CD4-positive, alpha-beta memory T cell (primary cell): ENCODE measurements at regions not wholly inside any gene's neighbourhood (a gene's known extent, or its start where the extent isn't known, plus 50 kb on each side); places are given as distances from the start of the nearest gene placed in this dataset.
"Not testable (repeated sequence)": the region's sequence is repeated elsewhere in the genome, so short reads cannot be mapped to it uniquely, and the experiment has no call there.

Experiments used
- CTCF ChIA-PET: fragments of 350-600 bp; sonication (Branson Sonifier 250); formaldehyde crosslinking; loops from one replicate; lab custom pipeline; 2021; ENCODE audit warnings: inconsistent platforms; ENCODE audit not compliant: partially characterized antibody; lab: Charles Lee
- POLR2A ChIA-PET: fragments of 350-600 bp; sonication (Branson Sonifier 250); formaldehyde crosslinking; loops from one replicate; lab custom pipeline; 2021; ENCODE audit not compliant: partially characterized antibody; lab: Charles Lee
- DNase-seq, 5 donors: peaks; one replicate each; pipeline versions ENCODE4 v3.0.0 to v3.0.0-alpha.2; 2020 to 2022; ENCODE audit warnings: mixed read lengths in 1 of 5
- H3K27ac ChIP-seq: one replicate; pipeline ENCODE4 v1.7.0; 2013; ENCODE audit warnings: low read depth, low read length
- H3K27me3 ChIP-seq: 2 replicates; pipeline ENCODE4 v1.7.0; 2013; ENCODE audit warnings: mild to moderate bottlenecking, low read length, moderate library complexity; ENCODE audit not compliant: insufficient read depth
- H3K36me3 ChIP-seq: 2 replicates; pipeline ENCODE4 v1.7.0; 2013; ENCODE audit warnings: mild to moderate bottlenecking, low read length, moderate library complexity; ENCODE audit not compliant: insufficient read depth
- H3K4me1 ChIP-seq: 2 replicates; pipeline ENCODE4 v1.7.0; 2013; ENCODE audit warnings: mild to moderate bottlenecking, low read length, moderate library complexity; ENCODE audit not compliant: insufficient read depth
- H3K4me3 ChIP-seq, 2 donors: one replicate each; pipeline ENCODE4 v1.7.0; 2013; ENCODE audit warnings: low read length in 2 of 2, mild to moderate bottlenecking in 1 of 2
- H3K9me3 ChIP-seq, 2 donors: one replicate each; pipeline ENCODE4 v1.7.0; 2013; ENCODE audit warnings: low read length in 2 of 2, control low read depth in 1 of 2; ENCODE audit not compliant: control insufficient read depth in 1 of 2
- H3K27ac Mint-ChIP-seq, 7 donors: one replicate each; pipeline ENCODE4 v1.8.0; 2020 to 2021; ENCODE audit warnings: mixed read lengths in 7 of 7, mild to moderate bottlenecking in 6 of 7, inconsistent platforms in 3 of 7, moderate library complexity in 3 of 7
- H3K27me3 Mint-ChIP-seq, 2 donors: one replicate each; pipeline ENCODE4 v1.8.0; 2020 to 2021; ENCODE audit warnings: mixed read lengths in 2 of 2
- H3K36me3 Mint-ChIP-seq, 2 donors: one replicate each; pipeline ENCODE4 v1.8.0; 2020 to 2021; ENCODE audit warnings: mixed read lengths in 2 of 2, inconsistent platforms in 1 of 2, mild to moderate bottlenecking in 1 of 2
- H3K4me1 Mint-ChIP-seq, 4 donors: one replicate each; pipeline ENCODE4 v1.8.0; 2020 to 2021; ENCODE audit warnings: mixed read lengths in 4 of 4, mild to moderate bottlenecking in 1 of 4
- H3K4me3 Mint-ChIP-seq, 8 donors: one replicate each; pipeline ENCODE4 v1.8.0; 2020 to 2021; ENCODE audit warnings: mixed read lengths in 8 of 8, mild to moderate bottlenecking in 7 of 8, moderate library complexity in 6 of 8, inconsistent platforms in 3 of 8
- H3K9me3 Mint-ChIP-seq, 8 donors: one replicate each; pipeline ENCODE4 v1.8.0; 2020 to 2021; ENCODE audit warnings: mixed read lengths in 8 of 8, mild to moderate bottlenecking in 5 of 8, inconsistent platforms in 3 of 8, moderate library complexity in 1 of 8
- intact Hi-C: fragments of 100-400 bp; cut with micrococcal nuclease; formaldehyde crosslinking; loops from one replicate; pipeline ENCODE4 v1.15.1; 2023

- Histone ChIP-seq H3K27me3 (no peaks in the 10 kb centered on the region), H3K36me3 (no peaks in the 10 kb centered on the region), H3K4me1 (no peaks in the 10 kb centered on the region), H3K4me3 (no peak overlapping the region), H3K27ac (no peak overlapping the region), H3K9me3 (no peaks in the 10 kb centered on the region)
- Mint-ChIP-seq H3K27ac (no peak overlapping the region), H3K36me3 (peaks cover 0 to 2% of the 10 kb centered on the region in 2 donors), H3K27me3 (peaks cover 0 to 5% of the 10 kb centered on the region in 2 donors), H3K9me3 (no peaks in the 10 kb centered on the region), H3K4me1 (peaks cover 0 to 2% (median 0%) of the 10 kb centered on the region in 4 donors), H3K4me3 (no peak overlapping the region)
- ChIA-PET POLR2A (no interaction called here), CTCF (no interaction called here)
- intact Hi-C loops = no loop called here
- DNase-seq = no peak
Observed at GRCh38 chr9:21533597-21533996, 51.5 kb upstream of the IFNE start.

GRCh38 chr9:21535396-21535795, 53.3 kb upstream of the IFNE start:
- no peaks in the 10 kb centered on the region for H3K27me3 ChIP-seq
- H3K27ac ChIP-seq = no peak overlapping the region
- Mint-ChIP-seq H3K4me3 (no peak overlapping the region), H3K4me1 (peaks cover 0 to 2% (median 0%) of the 10 kb centered on the region in 4 donors), H3K27ac (no peak overlapping the region), H3K27me3 (peaks cover 0 to 2% of the 10 kb centered on the region in 2 donors), H3K9me3 (peaks cover 0 to 3% (median 0%) of the 10 kb centered on the region in 8 donors), H3K36me3 (no peaks in the 10 kb centered on the region)
- H3K9me3 ChIP-seq = no peaks in the 10 kb centered on the region
- H3K4me1 ChIP-seq = no peaks in the 10 kb centered on the region
- ChIA-PET POLR2A (no interaction called here), CTCF (no interaction called here)
- H3K4me3 ChIP-seq = no peak overlapping the region
- intact Hi-C loops = no loop called here
- no peaks in the 10 kb centered on the region for H3K36me3 ChIP-seq
- DNase-seq = no peak

GRCh38 chr9:21542787-21543186, 60.7 kb upstream of the IFNE start:
- Histone ChIP-seq H3K36me3 (no peaks in the 10 kb centered on the region), H3K27me3 (no peaks in the 10 kb centered on the region), H3K4me1 (no peaks in the 10 kb centered on the region), H3K4me3 (no peak overlapping the region), H3K9me3 (no peaks in the 10 kb centered on the region), H3K27ac (no peak overlapping the region)
- Mint-ChIP-seq H3K27ac (no peak overlapping the region), H3K36me3 (no peaks in the 10 kb centered on the region), H3K9me3 (peaks cover 2 to 7% (median 3%) of the 10 kb centered on the region in 8 donors), H3K27me3 (no peaks in the 10 kb centered on the region), H3K4me1 (peaks cover 0 to 4% (median 2%) of the 10 kb centered on the region in 4 donors), H3K4me3 (no peak overlapping the region)
- POLR2A ChIA-PET = no interaction called here
- CTCF ChIA-PET = no interaction called here
- no peak for DNase-seq
- intact Hi-C loops = no loop called here

GRCh38 chr9:21543187-21543586, 61.1 kb upstream of the IFNE start:
- H3K27ac ChIP-seq = no peak overlapping the region
- Mint-ChIP-seq H3K4me1 (peaks cover 0 to 4% (median 2%) of the 10 kb centered on the region in 4 donors), H3K36me3 (no peaks in the 10 kb centered on the region), H3K9me3 (peaks cover 2 to 7% (median 3%) of the 10 kb centered on the region in 8 donors), H3K4me3 (no peak overlapping the region), H3K27ac (peak overlapping the region in 1 of 7 donors; percentile 61), H3K27me3 (no peaks in the 10 kb centered on the region)
- CTCF ChIA-PET = no interaction called here
- POLR2A ChIA-PET = no interaction called here
- intact Hi-C loops = no loop called here
- no peak overlapping the region for H3K4me3 ChIP-seq
- H3K36me3 ChIP-seq = no peaks in the 10 kb centered on the region
- H3K9me3 ChIP-seq = no peaks in the 10 kb centered on the region
- DNase-seq = no peak
- H3K4me1 ChIP-seq = no peaks in the 10 kb centered on the region
- H3K27me3 ChIP-seq = no peaks in the 10 kb centered on the region

DNA sequence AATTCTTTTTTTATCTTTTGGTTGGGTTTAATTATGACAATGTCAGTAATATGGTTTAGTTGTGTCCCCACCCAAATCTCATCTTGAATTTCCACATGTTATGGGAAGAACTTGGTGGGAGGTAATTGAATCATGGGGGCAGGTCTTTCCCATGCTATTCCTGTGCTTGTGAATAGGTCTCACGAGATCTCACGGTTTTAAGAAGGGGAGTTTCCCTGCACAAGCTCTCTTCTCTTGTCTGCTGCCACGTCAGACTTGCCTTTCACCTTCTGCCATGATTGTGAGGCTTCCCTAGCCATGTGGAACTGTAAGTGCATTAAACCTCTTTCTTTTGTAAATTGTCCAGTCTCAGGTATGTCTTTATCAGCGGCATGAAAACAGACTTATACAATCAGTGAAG, 61.7 kb upstream of the IFNE start:
- H3K4me3 Mint-ChIP-seq, H3K27me3 ChIP-seq, H3K27me3 Mint-ChIP-seq, H3K36me3 ChIP-seq, DNase-seq, H3K9me3 ChIP-seq, H3K4me3 ChIP-seq, H3K36me3 Mint-ChIP-seq, CTCF ChIA-PET, H3K4me1 Mint-ChIP-seq, intact Hi-C loops, POLR2A ChIA-PET, H3K4me1 ChIP-seq, H3K9me3 Mint-ChIP-seq, H3K27ac ChIP-seq: not testable (repeated sequence)
- H3K27ac Mint-ChIP-seq = peak overlapping the region in 1 of 7 donors; percentile 36

DNA sequence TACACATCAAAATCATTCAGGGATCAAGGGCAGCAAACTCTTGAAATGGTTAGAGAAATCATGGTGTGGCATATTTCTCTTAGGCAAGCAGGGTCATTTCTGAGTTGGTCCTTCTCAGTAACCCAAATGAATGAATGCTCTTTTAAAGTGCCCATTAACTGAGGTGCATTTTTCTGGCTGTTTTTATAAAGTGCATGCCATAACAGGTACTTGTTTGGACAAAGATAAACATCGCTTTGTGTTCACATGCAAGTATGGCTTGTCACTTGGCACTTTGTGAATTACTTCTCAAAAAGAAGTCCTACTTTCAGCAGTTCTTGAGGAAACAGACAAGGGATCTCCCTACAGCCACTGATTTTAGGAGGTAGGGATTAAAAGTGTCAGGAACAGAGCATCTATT, 64.8 kb upstream of the IFNE start:
- peaks cover 0 to 7% (median 3%) of the 10 kb centered on the region in 8 donors for H3K9me3 Mint-ChIP-seq

DNA sequence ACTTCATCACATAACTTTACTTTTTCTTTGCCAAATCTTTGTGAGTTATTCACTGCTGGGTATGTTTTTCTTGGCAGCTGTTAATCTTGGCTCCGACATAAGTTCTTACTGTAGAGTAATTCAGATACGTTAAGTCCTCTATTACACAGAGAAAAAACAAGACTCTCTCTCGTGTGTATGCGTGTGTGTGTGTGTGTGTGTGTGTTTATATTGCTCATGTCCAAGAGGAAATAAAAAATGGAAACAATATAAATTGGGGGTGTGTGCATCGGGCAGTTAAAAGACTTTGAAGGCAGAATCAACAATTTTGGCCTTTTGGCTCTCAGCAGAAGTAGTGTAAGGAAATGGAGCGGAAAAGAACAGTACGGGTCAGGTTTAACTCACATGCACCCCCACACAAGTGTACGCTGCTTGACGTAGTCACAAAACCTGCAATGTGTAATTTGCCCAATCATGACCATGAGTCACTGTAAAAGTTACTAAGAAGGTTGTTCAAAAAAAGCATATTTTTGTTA, 67.2 kb upstream of the IFNE start:
- H3K27me3 ChIP-seq = no peaks in the 10 kb centered on the region
- no peak overlapping the region for H3K27ac ChIP-seq
- H3K4me3 ChIP-seq = no peak overlapping the region
- H3K4me1 ChIP-seq = no peaks in the 10 kb centered on the region
- intact Hi-C loops = no loop called here
- Mint-ChIP-seq H3K27me3 (peaks cover 5 to 6% of the 10 kb centered on the region in 2 donors), H3K4me1 (peaks cover 1 to 7% (median 5%) of the 10 kb centered on the region in 4 donors), H3K36me3 (peaks cover 0 to 4% of the 10 kb centered on the region in 2 donors), H3K9me3 (peaks cover 0 to 4% (median 0%) of the 10 kb centered on the region in 8 donors), H3K4me3 (peak overlapping the region in 1 of 8 donors; percentile 39), H3K27ac (no peak overlapping the region)
- no peak for DNase-seq
- H3K36me3 ChIP-seq = no peaks in the 10 kb centered on the region
- CTCF ChIA-PET = no interaction called here
- POLR2A ChIA-PET = no interaction called here
- no peaks in the 10 kb centered on the region for H3K9me3 ChIP-seq

More for the DNA sequence above, 64.8 kb upstream of the IFNE start:
- intact Hi-C loops = no loop called here
- CTCF ChIA-PET = no interaction called here
- Histone ChIP-seq H3K4me1 (no peaks in the 10 kb centered on the region), H3K4me3 (no peak overlapping the region), H3K27me3 (no peaks in the 10 kb centered on the region), H3K36me3 (no peaks in the 10 kb centered on the region), H3K9me3 (no peaks in the 10 kb centered on the region), H3K27ac (no peak overlapping the region)
- POLR2A ChIA-PET = no interaction called here
- Mint-ChIP-seq H3K27ac (no peak overlapping the region), H3K27me3 (peaks cover 0 to 4% of the 10 kb centered on the region in 2 donors), H3K36me3 (no peaks in the 10 kb centered on the region), H3K4me3 (no peak overlapping the region), H3K4me1 (peaks cover 1 to 7% (median 6%) of the 10 kb centered on the region in 4 donors)
- DNase-seq = no peak
